C4-2B (cell line): ENCODE measurements at regions not wholly inside any gene's neighbourhood (a gene's known extent, or its start where the extent isn't known, plus 50 kb on each side); places are given as distances from the start of the nearest gene placed in this dataset.

Experiments
- ZFX ChIP-seq: fragments of 450-650 bp; IDR thresholded peaks from 2 replicates; pipeline ENCODE4 v1.6.1; 2017
- TF ChIP-seq, protein P1 (sequence below): fragments of 450-650 bp; conservative IDR thresholded peaks from 2 replicates; pipeline ENCODE4 v1.5.1; 2017; ENCODE audit warnings: mild to moderate bottlenecking

- TF ChIP-seq, protein P1, sequence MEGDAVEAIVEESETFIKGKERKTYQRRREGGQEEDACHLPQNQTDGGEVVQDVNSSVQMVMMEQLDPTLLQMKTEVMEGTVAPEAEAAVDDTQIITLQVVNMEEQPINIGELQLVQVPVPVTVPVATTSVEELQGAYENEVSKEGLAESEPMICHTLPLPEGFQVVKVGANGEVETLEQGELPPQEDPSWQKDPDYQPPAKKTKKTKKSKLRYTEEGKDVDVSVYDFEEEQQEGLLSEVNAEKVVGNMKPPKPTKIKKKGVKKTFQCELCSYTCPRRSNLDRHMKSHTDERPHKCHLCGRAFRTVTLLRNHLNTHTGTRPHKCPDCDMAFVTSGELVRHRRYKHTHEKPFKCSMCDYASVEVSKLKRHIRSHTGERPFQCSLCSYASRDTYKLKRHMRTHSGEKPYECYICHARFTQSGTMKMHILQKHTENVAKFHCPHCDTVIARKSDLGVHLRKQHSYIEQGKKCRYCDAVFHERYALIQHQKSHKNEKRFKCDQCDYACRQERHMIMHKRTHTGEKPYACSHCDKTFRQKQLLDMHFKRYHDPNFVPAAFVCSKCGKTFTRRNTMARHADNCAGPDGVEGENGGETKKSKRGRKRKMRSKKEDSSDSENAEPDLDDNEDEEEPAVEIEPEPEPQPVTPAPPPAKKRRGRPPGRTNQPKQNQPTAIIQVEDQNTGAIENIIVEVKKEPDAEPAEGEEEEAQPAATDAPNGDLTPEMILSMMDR: no peak
- no peak for TF ChIP-seq ZFX
Observed at GRCh38 chr7:115840702-115841101, 189.9 kb downstream of the TFEC start.
